Thyroid gland (tissue), 4 donors: ENCODE measurements at regions not wholly inside any gene's neighbourhood (a gene's known extent, or its start where the extent isn't known, plus 50 kb on each side); places are given as distances from the start of the nearest gene placed in this dataset.

Experiments used
- DNase-seq, 2 donors: peaks; one replicate each; pipeline ENCODE4 v3.0.0-alpha.2; 2019
- H3K27ac ChIP-seq, 3 donors: fragments of 200-600 bp; sonication (generic); 1 replicate in 2 of 3; 2 replicates in 1 of 3; pipeline ENCODE4 v1.5.1; 2016 to 2019; ENCODE audit warnings: mild to moderate bottlenecking in 1 of 3, moderate library complexity in 1 of 3
- H3K27me3 ChIP-seq: fragments of 200-600 bp; sonication (generic); one replicate; pipeline ENCODE4 v1.5.1; 2019
- H3K36me3 ChIP-seq, 2 donors: fragments of 200-600 bp; sonication (generic); one replicate each; pipeline ENCODE4 v1.5.1; 2016 to 2019
- H3K4me1 ChIP-seq, 2 donors: fragments of 200-600 bp; sonication (generic); one replicate each; pipeline ENCODE4 v1.5.1; 2017 to 2019
- H3K4me3 ChIP-seq, 3 donors: fragments of 200-600 bp; sonication (generic); replicated peaks in 1 of 3; 1 replicate in 2 of 3; 2 replicates in 1 of 3; pipeline ENCODE4 v1.5.1; 2016; ENCODE audit warnings: mild to moderate bottlenecking in 1 of 3
- H3K9me3 ChIP-seq: fragments of 200-600 bp; sonication (generic); one replicate; pipeline ENCODE4 v1.5.1; 2017
- CTCF ChIP-seq, 6 experiments: fragments of 200-600 bp in 3 of 6; fragments of 450-650 bp in 3 of 6; sonication (generic) in 3 of 6; IDR thresholded peaks; one replicate each; pipeline ENCODE4 v1.5.1; 2016 to 2019; ENCODE audit warnings: antibody characterized with exemption in 6 of 6, mild to moderate bottlenecking in 2 of 6, inconsistent platforms in 1 of 6, moderate library complexity in 1 of 6
- POLR2A ChIP-seq, 2 donors: fragments of 450-650 bp; IDR thresholded peaks; one replicate each; pipeline ENCODE4 v1.6.1; 2017; ENCODE audit warnings: antibody characterized with exemption in 2 of 2, mild to moderate bottlenecking in 2 of 2, moderate library complexity in 1 of 2
- WGBS, 2 donors: methylation state at CpG; one replicate each; pipeline ENCODE4 v1.1.5; 2017; 5-methylcytosine and 5-hydroxymethylcytosine counted together
- intact Hi-C: fragments of 100-400 bp; cut with DNase I; formaldehyde crosslinking; loops from one replicate; pipeline ENCODE4 v1.15.1; 2023

GRCh38 chr15:62886431-62887071, 156.0 kb upstream of the TPM1 start:
- DNase-seq: no peak
- H3K4me1 ChIP-seq: peaks cover 0 to 27% of the 10 kb centered on the region in 2 donors
- H3K36me3 ChIP-seq: no peaks in the 10 kb centered on the region
- no peaks in the 10 kb centered on the region for H3K27me3 ChIP-seq
- H3K9me3 ChIP-seq: no peaks in the 10 kb centered on the region
- no peak overlapping the region for H3K4me3 ChIP-seq
- WGBS, 2 donors: 42 to 44% methylated on average over 13 of the region's 13 CpGs
- no peak for TF ChIP-seq CTCF (IDR thresholded peaks at IDR 0.05)
- TF ChIP-seq POLR2A (IDR thresholded peaks at IDR 0.05): no peak
- intact Hi-C loops: no loop called here
- peak overlapping the region in 1 of 3 donors; percentile 8 for H3K27ac ChIP-seq

GRCh38 chr15:62887113-62887570, 155.4 kb upstream of the TPM1 start:
- intact Hi-C loops: no loop called here
- DNase-seq: no peak
- 75 to 76% methylated on average over 7 of the region's 7 CpGs for WGBS, 2 donors
- Histone ChIP-seq H3K27ac (peak overlapping the region in 1 of 3 donors; percentile 8), H3K4me1 (peaks cover 0 to 27% of the 10 kb centered on the region in 2 donors), H3K36me3 (no peaks in the 10 kb centered on the region), H3K4me3 (no peak overlapping the region), H3K9me3 (no peaks in the 10 kb centered on the region), H3K27me3 (no peaks in the 10 kb centered on the region)
- TF ChIP-seq POLR2A (IDR thresholded peaks at IDR 0.05) (no peak), CTCF (IDR thresholded peaks at IDR 0.05) (no peak)

GRCh38 chr15:62888623-62889022, 153.9 kb upstream of the TPM1 start:
- intact Hi-C loops: no loop called here
- H3K36me3 ChIP-seq: no peaks in the 10 kb centered on the region
- TF ChIP-seq POLR2A (IDR thresholded peaks at IDR 0.05) (no peak), CTCF (IDR thresholded peaks at IDR 0.05) (no peak)
- H3K4me3 ChIP-seq: no peak overlapping the region
- 96 to 98% methylated on average over 3 of the region's 3 CpGs for WGBS, 2 donors
- H3K4me1 ChIP-seq: peaks cover 0 to 27% of the 10 kb centered on the region in 2 donors
- H3K27me3 ChIP-seq: no peaks in the 10 kb centered on the region
- H3K9me3 ChIP-seq: no peaks in the 10 kb centered on the region
- H3K27ac ChIP-seq: no peak overlapping the region
- DNase-seq: no peak

- Histone ChIP-seq H3K4me1 (peaks cover 0 to 27% of the 10 kb centered on the region in 2 donors), H3K27ac (no peak overlapping the region), H3K36me3 (no peaks in the 10 kb centered on the region), H3K27me3 (no peaks in the 10 kb centered on the region), H3K9me3 (no peaks in the 10 kb centered on the region), H3K4me3 (no peak overlapping the region)
- no peak for TF ChIP-seq CTCF (IDR thresholded peaks at IDR 0.05)
- TF ChIP-seq POLR2A (IDR thresholded peaks at IDR 0.05): no peak
- intact Hi-C loops: no loop called here
- 92 to 93% methylated on average over 7 of the region's 7 CpGs for WGBS, 2 donors
- no peak for DNase-seq
These were observed 153.3 kb upstream of the TPM1 start for GRCh38 chr15:62889141-62889661.

- peak overlapping the region in 1 of 3 donors; percentile 45 for H3K27ac ChIP-seq
- no peaks in the 10 kb centered on the region for H3K36me3 ChIP-seq
- H3K9me3 ChIP-seq: no peaks in the 10 kb centered on the region
- peak in 1 of 2 donors; percentile 10 for DNase-seq
- peaks cover 0 to 27% of the 10 kb centered on the region in 2 donors for H3K4me1 ChIP-seq
- H3K4me3 ChIP-seq: no peak overlapping the region
- WGBS, 2 donors: 58 to 65% methylated on average over 5 of the region's 5 CpGs
- no peaks in the 10 kb centered on the region for H3K27me3 ChIP-seq
- intact Hi-C loops: no loop called here
- no peak for TF ChIP-seq POLR2A (IDR thresholded peaks at IDR 0.05)
- no peak for TF ChIP-seq CTCF (IDR thresholded peaks at IDR 0.05)
These were observed 152.6 kb upstream of the TPM1 start for GRCh38 chr15:62889734-62890505.
